Endothelial cell of umbilical vein (primary cell): ENCODE measurements at regions not wholly inside any gene's neighbourhood (a gene's known extent, or its start where the extent isn't known, plus 50 kb on each side); places are given as distances from the start of the nearest gene placed in this dataset.

ENCODE experiments used
- BruUV-seq: library from RNA; stranded (reverse); fragments of 400-500 nt; replicated peaks from 2 replicates; lab custom pipeline; 2021; lab: Mats Ljungman, UMichigan
- CTCF ChIA-PET: fragments of 300-600, 350-600 bp; sonication (Branson Sonifier 250); formaldehyde crosslinking; loops from one replicate; lab custom pipeline; 2021; ENCODE audit warnings: antibody characterized with exemption, inconsistent platforms; lab: Charles Lee
- POLR2A ChIA-PET: fragments of 300-600, 350-600 bp; sonication (Branson Sonifier 250); formaldehyde crosslinking; loops from one replicate; lab custom pipeline; 2021; ENCODE audit warnings: antibody characterized with exemption, inconsistent platforms; lab: Charles Lee
- DNase-seq: peaks from one replicate; pipeline ENCODE4 v3.0.0-alpha.2; 2011; ENCODE audit warnings: low read depth, low spot score
- FAIRE-seq: peaks from 2 replicates; lab custom pipeline; 2011; peaks lifted over from hg19 to GRCh38; lab: Jason Lieb, UNC
- H2AFZ ChIP-seq: 2 replicates; pipeline ENCODE4 v1.6.0; 2012; ENCODE audit warnings: low read depth, low read length, control low read depth, inconsistent platforms
- H3K27ac ChIP-seq: 2 replicates; pipeline ENCODE4 v1.5.1; 2011; ENCODE audit warnings: low read depth, mild to moderate bottlenecking, control low read depth, low read length, moderate library complexity; ENCODE audit not compliant: insufficient read depth
- H3K27me3 ChIP-seq, 2 experiments: 2 replicates each; pipeline versions ENCODE4 v1.6.0 to v1.6.1; 2011; ENCODE audit warnings: low read length in 2 of 2, mixed read lengths in 1 of 2; ENCODE audit not compliant: control insufficient read depth in 2 of 2, insufficient read depth in 2 of 2
- H3K36me3 ChIP-seq, 2 experiments: 2 replicates in 1 of 2; 3 replicates in 1 of 2; pipeline ENCODE4 v1.5.1; 2011; ENCODE audit warnings: low read length in 2 of 2, mild to moderate bottlenecking in 1 of 2, moderate library complexity in 1 of 2; ENCODE audit not compliant: control insufficient read depth in 2 of 2, insufficient read depth in 2 of 2; ENCODE audit errors: extremely low read depth in 1 of 2
- H3K4me1 ChIP-seq: 3 replicates; pipeline ENCODE4 v1.5.1; 2011; ENCODE audit warnings: mild to moderate bottlenecking, low read length; ENCODE audit not compliant: control insufficient read depth, insufficient read depth; ENCODE audit errors: extremely low read depth
- H3K4me2 ChIP-seq: 2 replicates; pipeline ENCODE4 v1.6.1; 2011; ENCODE audit warnings: low read length, control low read depth, mixed read lengths; ENCODE audit not compliant: insufficient read depth
- H3K4me3 ChIP-seq, 3 experiments: fragments of 200-600 bp in 1 of 3; sonication (generic), shearing (Covaris generic) in 1 of 3; replicated peaks in 1 of 3; 2 replicates each; pipeline ENCODE4 v1.5.1; 2011 to 2016; ENCODE audit warnings: control low read depth in 3 of 3, low read length in 3 of 3, mild to moderate bottlenecking in 2 of 3, inconsistent platforms in 1 of 3, low read depth in 1 of 3, moderate library complexity in 1 of 3; ENCODE audit not compliant: insufficient read depth in 1 of 3
- H3K79me2 ChIP-seq: 2 replicates; pipeline ENCODE4 v1.6.0; 2012; ENCODE audit warnings: low read length, inconsistent platforms; ENCODE audit not compliant: control insufficient read depth, insufficient read depth
- H3K9ac ChIP-seq: replicated peaks from 2 replicates; pipeline ENCODE3; 2011; ENCODE audit warnings: low read length, control low read depth; ENCODE audit not compliant: insufficient read depth; ENCODE audit errors: extremely low read depth
- H3K9me1 ChIP-seq: replicated peaks from 3 replicates; pipeline ENCODE4 v1.6.0; 2011; ENCODE audit warnings: mild to moderate bottlenecking, low read length; ENCODE audit not compliant: control insufficient read depth, insufficient read depth; ENCODE audit errors: extremely low read depth
- H3K9me3 ChIP-seq: replicated peaks from 2 replicates; pipeline ENCODE4 v1.5.1; 2012; ENCODE audit warnings: low read length, inconsistent platforms; ENCODE audit not compliant: control insufficient read depth, insufficient read depth
- H4K20me1 ChIP-seq: replicated peaks from 2 replicates; pipeline ENCODE3; 2011; ENCODE audit warnings: mild to moderate bottlenecking, low read length; ENCODE audit not compliant: control insufficient read depth, insufficient read depth; ENCODE audit errors: extremely low read depth
- EZH2 ChIP-seq: IDR thresholded peaks from 2 replicates; pipeline ENCODE4 v1.6.1; 2012; ENCODE audit warnings: borderline replicate concordance, low read depth, mild to moderate bottlenecking, moderate library complexity, low read length, inconsistent platforms; ENCODE audit not compliant: severe bottlenecking
- FOS ChIP-seq: IDR thresholded peaks from 2 replicates; pipeline ENCODE4 v1.6.1; 2011; ENCODE audit warnings: mild to moderate bottlenecking, low read length, moderate library complexity, borderline replicate concordance; ENCODE audit not compliant: insufficient read depth
- GATA2 ChIP-seq: IDR thresholded peaks from 2 replicates; pipeline ENCODE4 v1.7.0; 2011; ENCODE audit warnings: low read depth, mild to moderate bottlenecking, moderate library complexity, mixed read lengths, low read length; ENCODE audit not compliant: insufficient read length, insufficient read depth
- JUN ChIP-seq: IDR thresholded peaks from 2 replicates; pipeline ENCODE4 v1.6.1; 2011; ENCODE audit warnings: borderline replicate concordance, low read depth; ENCODE audit not compliant: insufficient read length, insufficient read depth
- MYC ChIP-seq: IDR thresholded peaks from one replicate; pipeline ENCODE4 v1.6.1; 2011; ENCODE audit warnings: mild to moderate bottlenecking, low read depth, low read length
- POLR2A ChIP-seq: IDR thresholded peaks from 2 replicates; pipeline ENCODE4 v1.6.1; 2012; ENCODE audit warnings: low read depth, mild to moderate bottlenecking, control low read depth, low read length
- POLR2AphosphoS5 ChIP-seq: IDR thresholded peaks from 2 replicates; pipeline ENCODE4 v1.6.1; 2012; ENCODE audit warnings: low read depth, mild to moderate bottlenecking, control low read depth, low read length, moderate library complexity; ENCODE audit not compliant: insufficient read depth
- dilution Hi-C: fragments of 300-500 bp; cut with MboI; formaldehyde crosslinking; loops from one replicate; pipeline ENCODE4 v1.15.0; 2019; ENCODE audit warnings: low sequenced_read_pairs; ENCODE audit not compliant: extremely low pct_ligation_motif_present
- intact Hi-C: fragments of 100-400 bp; cut with micrococcal nuclease; formaldehyde crosslinking; loops from one replicate; pipeline ENCODE4 v1.10.0; 2022
- TF ChIP-seq, protein P1 (sequence below): IDR thresholded peaks from 2 replicates; pipeline ENCODE4 v1.6.1; 2011; ENCODE audit not compliant: insufficient read depth, insufficient read length
- TF ChIP-seq, protein P2 (sequence below), 2 donors: IDR thresholded peaks; 1 replicate in 1 of 2; 2 replicates in 1 of 2; pipeline ENCODE4 v1.5.1; 2011; ENCODE audit warnings: low read length in 2 of 2, mild to moderate bottlenecking in 2 of 2, moderate library complexity in 2 of 2, control low read depth in 1 of 2, inconsistent platforms in 1 of 2, low read depth in 1 of 2; ENCODE audit not compliant: insufficient read depth in 1 of 2; ENCODE audit errors: extremely low read depth in 1 of 2

- H3K27ac ChIP-seq = no peak overlapping the region
- no peak overlapping the region for H3K4me3 ChIP-seq
- no peak overlapping the region for H3K4me2 ChIP-seq
- intact Hi-C loops (no loop called here), dilution Hi-C loops (no loop called here)
- H3K4me1 ChIP-seq = no peaks in the 10 kb centered on the region
- no TSS peak for BruUV-seq
- no peaks in the 10 kb centered on the region for H3K9me1 ChIP-seq
- no peak overlapping the region for H2AFZ ChIP-seq
- H3K36me3 ChIP-seq = no peaks in the 10 kb centered on the region
- no peaks in the 10 kb centered on the region for H3K27me3 ChIP-seq
- ChIA-PET POLR2A (no interaction called here), CTCF (no interaction called here)
- no peak for FAIRE-seq
- H4K20me1 ChIP-seq = no peaks in the 10 kb centered on the region
- no peaks in the 10 kb centered on the region for H3K79me2 ChIP-seq
- no peak for TF ChIP-seq GATA2
- TF ChIP-seq EZH2 = no peak
- TF ChIP-seq, protein P1, sequence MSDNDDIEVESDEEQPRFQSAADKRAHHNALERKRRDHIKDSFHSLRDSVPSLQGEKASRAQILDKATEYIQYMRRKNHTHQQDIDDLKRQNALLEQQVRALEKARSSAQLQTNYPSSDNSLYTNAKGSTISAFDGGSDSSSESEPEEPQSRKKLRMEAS = no peak
- no peak for TF ChIP-seq POLR2AphosphoS5
- no peak for TF ChIP-seq FOS
- TF ChIP-seq MYC = no peak
- TF ChIP-seq POLR2A = no peak
- TF ChIP-seq, protein P2, sequence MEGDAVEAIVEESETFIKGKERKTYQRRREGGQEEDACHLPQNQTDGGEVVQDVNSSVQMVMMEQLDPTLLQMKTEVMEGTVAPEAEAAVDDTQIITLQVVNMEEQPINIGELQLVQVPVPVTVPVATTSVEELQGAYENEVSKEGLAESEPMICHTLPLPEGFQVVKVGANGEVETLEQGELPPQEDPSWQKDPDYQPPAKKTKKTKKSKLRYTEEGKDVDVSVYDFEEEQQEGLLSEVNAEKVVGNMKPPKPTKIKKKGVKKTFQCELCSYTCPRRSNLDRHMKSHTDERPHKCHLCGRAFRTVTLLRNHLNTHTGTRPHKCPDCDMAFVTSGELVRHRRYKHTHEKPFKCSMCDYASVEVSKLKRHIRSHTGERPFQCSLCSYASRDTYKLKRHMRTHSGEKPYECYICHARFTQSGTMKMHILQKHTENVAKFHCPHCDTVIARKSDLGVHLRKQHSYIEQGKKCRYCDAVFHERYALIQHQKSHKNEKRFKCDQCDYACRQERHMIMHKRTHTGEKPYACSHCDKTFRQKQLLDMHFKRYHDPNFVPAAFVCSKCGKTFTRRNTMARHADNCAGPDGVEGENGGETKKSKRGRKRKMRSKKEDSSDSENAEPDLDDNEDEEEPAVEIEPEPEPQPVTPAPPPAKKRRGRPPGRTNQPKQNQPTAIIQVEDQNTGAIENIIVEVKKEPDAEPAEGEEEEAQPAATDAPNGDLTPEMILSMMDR (IDR thresholded peaks at IDR 0.05; ENCODE audit: extremely low read depth in 1 of 2, insufficient read depth in 1 of 2, low read depth in 1 of 2, low read length in 2 of 2) = no peak
- no peak for TF ChIP-seq JUN
- no peak for DNase-seq
- H3K9me3 ChIP-seq = no peaks in the 10 kb centered on the region
- no peak overlapping the region for H3K9ac ChIP-seq
Measured at GRCh38 chr6:120484146-120484545, 850.1 kb downstream of the TBC1D32 start.
